ENCODE measurements at regions not wholly inside any gene's neighbourhood (a gene's known extent, or its start where the extent isn't known, plus 50 kb on each side); places are given as distances from the start of the nearest gene placed in this dataset.

DNA sequence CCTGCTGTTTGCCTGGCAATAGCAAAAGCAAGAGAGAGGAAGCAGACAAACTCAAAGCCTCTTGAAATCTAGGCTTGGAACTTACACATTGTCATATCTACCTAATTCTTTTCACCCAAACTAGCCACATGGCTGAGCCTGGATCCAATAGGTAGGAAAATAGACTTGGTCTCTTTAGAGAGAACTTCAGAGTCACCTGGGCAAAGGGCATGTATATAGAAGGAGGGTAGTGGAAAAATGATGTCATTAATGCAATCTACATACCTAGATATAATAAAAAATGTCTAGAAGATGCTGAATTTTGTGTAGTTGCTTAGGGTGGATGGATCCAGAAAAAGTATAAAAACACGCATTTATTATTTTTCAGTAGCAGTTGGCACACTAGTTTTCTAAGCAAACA lies 237.0 kb upstream of the GEMIN8 start:
- ChIA-PET POLR2A (no interaction called here), CTCF (no interaction called here)
- Histone ChIP-seq H3K36me3 (ENCODE audit: control insufficient read depth in 4 of 4, insufficient read depth in 4 of 4, low read length in 3 of 4) (no peaks in the 10 kb centered on the region), H3K27me3 (replicated peaks in 2 of 5; ENCODE audit: control insufficient read depth in 4 of 5, insufficient read depth in 5 of 5, low read length in 4 of 5) (no peaks in the 10 kb centered on the region), H3K4me1 (ENCODE audit: control extremely low read depth in 1 of 4, control insufficient read depth in 4 of 4, insufficient read depth in 4 of 4, low read length in 3 of 4) (no peaks in the 10 kb centered on the region), H3K9me3 (ENCODE audit: control extremely low read depth in 1 of 5, control insufficient read depth in 4 of 5, insufficient read depth in 2 of 5, low read depth in 1 of 5, low read length in 4 of 5) (no peaks in the 10 kb centered on the region), H3K27ac (ENCODE audit: insufficient read depth in 1 of 2, low read depth in 1 of 2, low read length in 2 of 2, poor library complexity in 1 of 2, severe bottlenecking in 2 of 2) (no peak overlapping the region), H3K4me3 (ENCODE audit: control insufficient read depth in 1 of 7, extremely low read depth in 1 of 7, insufficient read depth in 4 of 7, low read depth in 2 of 7, low read length in 6 of 7) (no peak overlapping the region)
- no peak for DNase-seq
- no CpG with 5 or more reads among the region's 1 CpG for WGBS (ENCODE audit: insufficient coverage)

- WGBS (ENCODE audit: insufficient coverage): 26% methylated on average over 23 of the region's 33 CpGs
- H3K27me3 ChIP-seq (replicated peaks in 2 of 5; ENCODE audit: control insufficient read depth in 4 of 5, insufficient read depth in 5 of 5, low read length in 4 of 5): peaks cover 0 to 4% (median 0%) of the 10 kb centered on the region in 5 experiments
- no peaks in the 10 kb centered on the region for H3K4me1 ChIP-seq (ENCODE audit: control extremely low read depth in 1 of 4, control insufficient read depth in 4 of 4, insufficient read depth in 4 of 4, low read length in 3 of 4)
Observed at GRCh38 chrX:14243823-14244222, 214.1 kb upstream of the GEMIN8 start.

DNA sequence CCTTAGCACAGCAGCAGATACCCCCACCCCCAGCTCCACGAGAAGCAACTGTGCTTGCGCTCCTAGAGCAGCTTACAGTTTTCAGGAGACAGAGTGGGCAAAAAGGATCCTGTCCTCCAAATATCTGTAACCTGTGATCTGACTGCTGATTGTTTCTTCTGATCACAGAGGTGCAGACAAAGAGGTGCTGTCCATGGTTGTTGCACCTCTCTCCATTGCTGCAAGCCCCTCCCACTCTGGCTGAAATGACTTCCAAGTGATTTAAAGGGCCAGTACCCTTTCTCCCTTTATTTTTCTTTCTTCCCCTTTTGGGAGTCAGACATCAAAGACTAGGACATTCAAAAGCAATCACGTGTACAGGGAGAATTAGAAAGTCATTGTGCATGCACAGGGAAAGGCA lies 205.3 kb upstream of the GEMIN8 start:
- Histone ChIP-seq H3K27me3 (replicated peaks in 2 of 5; ENCODE audit: control insufficient read depth in 4 of 5, insufficient read depth in 5 of 5, low read length in 4 of 5) (no peaks in the 10 kb centered on the region), H3K4me3 (ENCODE audit: control insufficient read depth in 1 of 7, extremely low read depth in 1 of 7, insufficient read depth in 4 of 7, low read depth in 2 of 7, low read length in 6 of 7) (no peak overlapping the region), H3K36me3 (ENCODE audit: control insufficient read depth in 4 of 4, insufficient read depth in 4 of 4, low read length in 3 of 4) (no peaks in the 10 kb centered on the region), H3K9me3 (ENCODE audit: control extremely low read depth in 1 of 5, control insufficient read depth in 4 of 5, insufficient read depth in 2 of 5, low read depth in 1 of 5, low read length in 4 of 5) (peaks cover 0 to 7% (median 0%) of the 10 kb centered on the region in 5 experiments), H3K27ac (ENCODE audit: insufficient read depth in 1 of 2, low read depth in 1 of 2, low read length in 2 of 2, poor library complexity in 1 of 2, severe bottlenecking in 2 of 2) (no peak overlapping the region), H3K4me1 (ENCODE audit: control extremely low read depth in 1 of 4, control insufficient read depth in 4 of 4, insufficient read depth in 4 of 4, low read length in 3 of 4) (no peaks in the 10 kb centered on the region)
- WGBS (ENCODE audit: insufficient coverage): 92% methylated on average over 2 of the region's 3 CpGs
- ChIA-PET POLR2A (no interaction called here), CTCF (no interaction called here)
- no peak for DNase-seq

More at GRCh38 chrX:14243823-14244222, 214.1 kb upstream of the GEMIN8 start:
- no peak overlapping the region for H3K27ac ChIP-seq (ENCODE audit: insufficient read depth in 1 of 2, low read depth in 1 of 2, low read length in 2 of 2, poor library complexity in 1 of 2, severe bottlenecking in 2 of 2)
- H3K9me3 ChIP-seq (ENCODE audit: control extremely low read depth in 1 of 5, control insufficient read depth in 4 of 5, insufficient read depth in 2 of 5, low read depth in 1 of 5, low read length in 4 of 5): peaks cover 0 to 1% (median 0%) of the 10 kb centered on the region in 5 experiments
- no peak overlapping the region for H3K4me3 ChIP-seq (ENCODE audit: control insufficient read depth in 1 of 7, extremely low read depth in 1 of 7, insufficient read depth in 4 of 7, low read depth in 2 of 7, low read length in 6 of 7)
- no peak for DNase-seq
- POLR2A ChIA-PET: interaction anchor here (0.6 kb wide), 1 partner anchor 1900 kb away, joined by 3 read pairs; no protein-coding TSS in a partner anchor
- CTCF ChIA-PET: no interaction called here
- no peaks in the 10 kb centered on the region for H3K36me3 ChIP-seq (ENCODE audit: control insufficient read depth in 4 of 4, insufficient read depth in 4 of 4, low read length in 3 of 4)

GRCh38 chrX:14232688-14233087 lies 203.0 kb upstream of the GEMIN8 start:
- no peak for DNase-seq
- ChIA-PET CTCF (no interaction called here), POLR2A (no interaction called here)
- H3K27ac ChIP-seq (ENCODE audit: insufficient read depth in 1 of 2, low read depth in 1 of 2, low read length in 2 of 2, poor library complexity in 1 of 2, severe bottlenecking in 2 of 2): no peak overlapping the region
- no peaks in the 10 kb centered on the region for H3K36me3 ChIP-seq (ENCODE audit: control insufficient read depth in 4 of 4, insufficient read depth in 4 of 4, low read length in 3 of 4)
- no peaks in the 10 kb centered on the region for H3K4me1 ChIP-seq (ENCODE audit: control extremely low read depth in 1 of 4, control insufficient read depth in 4 of 4, insufficient read depth in 4 of 4, low read length in 3 of 4)
- H3K4me3 ChIP-seq (ENCODE audit: control insufficient read depth in 1 of 7, extremely low read depth in 1 of 7, insufficient read depth in 4 of 7, low read depth in 2 of 7, low read length in 6 of 7): no peak overlapping the region
- WGBS (ENCODE audit: insufficient coverage): 86% methylated on average over 2 of the region's 4 CpGs
- no peaks in the 10 kb centered on the region for H3K27me3 ChIP-seq (replicated peaks in 2 of 5; ENCODE audit: control insufficient read depth in 4 of 5, insufficient read depth in 5 of 5, low read length in 4 of 5)
- peaks cover 0 to 9% (median 0%) of the 10 kb centered on the region in 5 experiments for H3K9me3 ChIP-seq (ENCODE audit: control extremely low read depth in 1 of 5, control insufficient read depth in 4 of 5, insufficient read depth in 2 of 5, low read depth in 1 of 5, low read length in 4 of 5)

GRCh38 chrX:14228611-14229010 lies 198.9 kb upstream of the GEMIN8 start:
- Histone ChIP-seq H3K27me3 (replicated peaks in 2 of 5; ENCODE audit: control insufficient read depth in 4 of 5, insufficient read depth in 5 of 5, low read length in 4 of 5) (no peaks in the 10 kb centered on the region), H3K36me3 (ENCODE audit: control insufficient read depth in 4 of 4, insufficient read depth in 4 of 4, low read length in 3 of 4) (no peaks in the 10 kb centered on the region), H3K9me3 (ENCODE audit: control extremely low read depth in 1 of 5, control insufficient read depth in 4 of 5, insufficient read depth in 2 of 5, low read depth in 1 of 5, low read length in 4 of 5) (peaks cover 0 to 2% (median 0%) of the 10 kb centered on the region in 5 experiments), H3K4me1 (ENCODE audit: control extremely low read depth in 1 of 4, control insufficient read depth in 4 of 4, insufficient read depth in 4 of 4, low read length in 3 of 4) (no peaks in the 10 kb centered on the region), H3K4me3 (ENCODE audit: control insufficient read depth in 1 of 7, extremely low read depth in 1 of 7, insufficient read depth in 4 of 7, low read depth in 2 of 7, low read length in 6 of 7) (no peak overlapping the region), H3K27ac (ENCODE audit: insufficient read depth in 1 of 2, low read depth in 1 of 2, low read length in 2 of 2, poor library complexity in 1 of 2, severe bottlenecking in 2 of 2) (no peak overlapping the region)
- no peak for DNase-seq
- ChIA-PET POLR2A (no interaction called here), CTCF (no interaction called here)
- WGBS (ENCODE audit: insufficient coverage): no CpG with 5 or more reads among the region's 2 CpGs

GRCh38 chrX:14220386-14220944 lies 190.8 kb upstream of the GEMIN8 start:
- H3K9me3 ChIP-seq (ENCODE audit: control extremely low read depth in 1 of 5, control insufficient read depth in 4 of 5, insufficient read depth in 2 of 5, low read depth in 1 of 5, low read length in 4 of 5): no peaks in the 10 kb centered on the region
- no peak for DNase-seq
- WGBS (ENCODE audit: insufficient coverage): 67% methylated on average over 1 of the region's 4 CpGs
- POLR2A ChIA-PET: no interaction called here
- no peak overlapping the region for H3K27ac ChIP-seq (ENCODE audit: insufficient read depth in 1 of 2, low read depth in 1 of 2, low read length in 2 of 2, poor library complexity in 1 of 2, severe bottlenecking in 2 of 2)
- H3K4me1 ChIP-seq (ENCODE audit: control extremely low read depth in 1 of 4, control insufficient read depth in 4 of 4, insufficient read depth in 4 of 4, low read length in 3 of 4): no peaks in the 10 kb centered on the region
- CTCF ChIA-PET: no interaction called here
- H3K36me3 ChIP-seq (ENCODE audit: control insufficient read depth in 4 of 4, insufficient read depth in 4 of 4, low read length in 3 of 4): no peaks in the 10 kb centered on the region
- no peak overlapping the region for H3K4me3 ChIP-seq (ENCODE audit: control insufficient read depth in 1 of 7, extremely low read depth in 1 of 7, insufficient read depth in 4 of 7, low read depth in 2 of 7, low read length in 6 of 7)
- H3K27me3 ChIP-seq (replicated peaks in 2 of 5; ENCODE audit: control insufficient read depth in 4 of 5, insufficient read depth in 5 of 5, low read length in 4 of 5): no peaks in the 10 kb centered on the region

GRCh38 chrX:14209034-14209433 lies 179.3 kb upstream of the GEMIN8 start:
- Histone ChIP-seq H3K4me1 (ENCODE audit: control extremely low read depth in 1 of 4, control insufficient read depth in 4 of 4, insufficient read depth in 4 of 4, low read length in 3 of 4) (no peaks in the 10 kb centered on the region), H3K9me3 (ENCODE audit: control extremely low read depth in 1 of 5, control insufficient read depth in 4 of 5, insufficient read depth in 2 of 5, low read depth in 1 of 5, low read length in 4 of 5) (peaks cover 0 to 1% (median 0%) of the 10 kb centered on the region in 5 experiments), H3K27me3 (replicated peaks in 2 of 5; ENCODE audit: control insufficient read depth in 4 of 5, insufficient read depth in 5 of 5, low read length in 4 of 5) (no peaks in the 10 kb centered on the region), H3K4me3 (ENCODE audit: control insufficient read depth in 1 of 7, extremely low read depth in 1 of 7, insufficient read depth in 4 of 7, low read depth in 2 of 7, low read length in 6 of 7) (no peak overlapping the region), H3K27ac (ENCODE audit: insufficient read depth in 1 of 2, low read depth in 1 of 2, low read length in 2 of 2, poor library complexity in 1 of 2, severe bottlenecking in 2 of 2) (no peak overlapping the region), H3K36me3 (ENCODE audit: control insufficient read depth in 4 of 4, insufficient read depth in 4 of 4, low read length in 3 of 4) (no peaks in the 10 kb centered on the region)
- ChIA-PET POLR2A (no interaction called here), CTCF (no interaction called here)
- no peak for DNase-seq
- WGBS (ENCODE audit: insufficient coverage): 34% methylated on average over 3 of the region's 3 CpGs

All from common myeloid progenitor, CD34-positive (primary cell).